Fibroblast of lung (primary cell): ENCODE measurements at regions not wholly inside any gene's neighbourhood (a gene's known extent, or its start where the extent isn't known, plus 50 kb on each side); places are given as distances from the start of the nearest gene placed in this dataset.

Experiments used
- DNase-seq, 2 donors: peaks; one replicate each; pipeline versions ENCODE4 v3.0.0 to v3.0.0-alpha.2; 2010; ENCODE audit warnings: low read depth in 2 of 2
- H2AFZ ChIP-seq: 2 replicates; pipeline ENCODE4 v1.5.1; 2012; ENCODE audit warnings: low read length, control low read depth, inconsistent platforms
- H3K27ac ChIP-seq: 2 replicates; pipeline ENCODE4 v1.5.1; 2011; ENCODE audit warnings: low read length, control low read depth; ENCODE audit not compliant: insufficient read depth
- H3K27me3 ChIP-seq: 2 replicates; pipeline ENCODE4 v1.5.1; 2011; ENCODE audit warnings: mild to moderate bottlenecking, low read length; ENCODE audit not compliant: control insufficient read depth, insufficient read depth
- H3K36me3 ChIP-seq: 2 replicates; pipeline ENCODE4 v1.5.1; 2011; ENCODE audit warnings: low read length; ENCODE audit not compliant: control insufficient read depth, insufficient read depth
- H3K4me1 ChIP-seq: 2 replicates; pipeline ENCODE4 v1.5.1; 2011; ENCODE audit warnings: low read length; ENCODE audit not compliant: control insufficient read depth, insufficient read depth; ENCODE audit errors: extremely low read depth
- H3K4me2 ChIP-seq: 2 replicates; pipeline ENCODE4 v1.5.1; 2011; ENCODE audit warnings: low read length, control low read depth; ENCODE audit not compliant: insufficient read depth; ENCODE audit errors: extremely low read depth
- H3K4me3 ChIP-seq, 4 experiments: fragments of 200-600 bp in 1 of 4; sonication (generic) in 1 of 4; replicated peaks in 1 of 4; 2 replicates each; pipeline ENCODE4 v1.5.1; 2011 to 2016; ENCODE audit warnings: low read length in 4 of 4, low read depth in 3 of 4, mild to moderate bottlenecking in 3 of 4, control low read depth in 2 of 4, inconsistent platforms in 1 of 4, mixed read lengths in 1 of 4; ENCODE audit not compliant: insufficient read depth in 1 of 4; ENCODE audit errors: control extremely low read depth in 1 of 4
- H3K79me2 ChIP-seq: 2 replicates; pipeline ENCODE4 v1.5.1; 2012; ENCODE audit warnings: mild to moderate bottlenecking, low read length, inconsistent platforms; ENCODE audit not compliant: control insufficient read depth, insufficient read depth
- H3K9ac ChIP-seq: 2 replicates; pipeline ENCODE4 v1.5.1; 2011; ENCODE audit warnings: mild to moderate bottlenecking, low read length, control low read depth; ENCODE audit not compliant: insufficient read depth
- H3K9me3 ChIP-seq: 2 replicates; pipeline ENCODE4 v1.5.1; 2012; ENCODE audit warnings: low read depth, low read length; ENCODE audit not compliant: control insufficient read depth, insufficient read depth
- H4K20me1 ChIP-seq: 2 replicates; pipeline ENCODE4 v1.5.1; 2011; ENCODE audit warnings: low read length; ENCODE audit not compliant: control insufficient read depth, insufficient read depth; ENCODE audit errors: extremely low read depth
- EZH2 ChIP-seq: IDR thresholded peaks from 2 replicates; pipeline ENCODE4 v1.5.1; 2012; ENCODE audit warnings: low read length, control low read depth, mild to moderate bottlenecking; ENCODE audit errors: missing control alignments
- TF ChIP-seq, protein P1 (sequence below), 2 donors: IDR thresholded peaks in 1 of 2; conservative IDR thresholded peaks in 1 of 2; 1 replicate in 1 of 2; 2 replicates in 1 of 2; pipeline ENCODE4 v1.5.1; 2011 to 2012; ENCODE audit warnings: low read length in 2 of 2, control low read depth in 1 of 2, inconsistent platforms in 1 of 2, low read depth in 1 of 2, mild to moderate bottlenecking in 1 of 2

DNA sequence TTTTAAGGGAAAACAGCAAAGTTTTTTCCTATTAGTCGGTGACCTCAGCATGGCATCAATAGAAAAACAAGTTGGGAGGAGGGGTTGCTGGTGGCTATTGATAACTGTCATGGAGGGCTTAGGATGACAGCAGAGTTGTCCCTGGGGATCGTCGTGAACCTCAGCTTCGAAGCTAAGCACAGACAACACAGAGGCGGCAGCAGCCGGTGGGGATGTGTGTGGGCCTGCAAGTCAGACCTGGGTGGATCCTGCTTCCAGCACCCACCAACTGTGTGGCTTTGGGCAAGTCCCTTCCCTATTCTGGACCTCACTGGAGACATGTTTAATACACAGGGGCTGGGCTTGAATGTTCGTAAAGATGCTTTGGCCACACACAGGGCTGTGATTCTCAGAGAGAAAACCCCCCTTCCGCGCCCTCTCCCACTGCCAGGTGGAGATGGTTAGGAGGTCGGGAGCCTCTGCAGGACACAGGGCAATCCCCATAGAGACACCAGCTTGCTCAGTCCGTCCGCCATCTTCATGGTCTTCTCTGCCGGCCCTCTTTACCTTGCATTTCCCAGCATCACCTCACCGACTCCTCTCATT lies 83.1 kb upstream of the TOX2 start:
- Histone ChIP-seq H3K4me1 (no peaks in the 10 kb centered on the region), H3K9me3 (no peaks in the 10 kb centered on the region), H3K79me2 (no peaks in the 10 kb centered on the region), H3K9ac (no peak overlapping the region), H3K27me3 (peaks cover 21% of the 10 kb centered on the region), H2AFZ (no peak overlapping the region), H3K36me3 (no peaks in the 10 kb centered on the region), H3K4me3 (no peak overlapping the region), H3K27ac (no peak overlapping the region), H4K20me1 (no peaks in the 10 kb centered on the region), H3K4me2 (no peak overlapping the region)
- DNase-seq = no peak
- TF ChIP-seq EZH2 = no peak
- TF ChIP-seq, protein P1, sequence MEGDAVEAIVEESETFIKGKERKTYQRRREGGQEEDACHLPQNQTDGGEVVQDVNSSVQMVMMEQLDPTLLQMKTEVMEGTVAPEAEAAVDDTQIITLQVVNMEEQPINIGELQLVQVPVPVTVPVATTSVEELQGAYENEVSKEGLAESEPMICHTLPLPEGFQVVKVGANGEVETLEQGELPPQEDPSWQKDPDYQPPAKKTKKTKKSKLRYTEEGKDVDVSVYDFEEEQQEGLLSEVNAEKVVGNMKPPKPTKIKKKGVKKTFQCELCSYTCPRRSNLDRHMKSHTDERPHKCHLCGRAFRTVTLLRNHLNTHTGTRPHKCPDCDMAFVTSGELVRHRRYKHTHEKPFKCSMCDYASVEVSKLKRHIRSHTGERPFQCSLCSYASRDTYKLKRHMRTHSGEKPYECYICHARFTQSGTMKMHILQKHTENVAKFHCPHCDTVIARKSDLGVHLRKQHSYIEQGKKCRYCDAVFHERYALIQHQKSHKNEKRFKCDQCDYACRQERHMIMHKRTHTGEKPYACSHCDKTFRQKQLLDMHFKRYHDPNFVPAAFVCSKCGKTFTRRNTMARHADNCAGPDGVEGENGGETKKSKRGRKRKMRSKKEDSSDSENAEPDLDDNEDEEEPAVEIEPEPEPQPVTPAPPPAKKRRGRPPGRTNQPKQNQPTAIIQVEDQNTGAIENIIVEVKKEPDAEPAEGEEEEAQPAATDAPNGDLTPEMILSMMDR (conservative IDR thresholded peaks at IDR 0.05 in 1 of 2, IDR thresholded peaks at IDR 0.05 in 1 of 2; ENCODE audit: low read depth in 1 of 2, low read length in 2 of 2) = no peak

DNA sequence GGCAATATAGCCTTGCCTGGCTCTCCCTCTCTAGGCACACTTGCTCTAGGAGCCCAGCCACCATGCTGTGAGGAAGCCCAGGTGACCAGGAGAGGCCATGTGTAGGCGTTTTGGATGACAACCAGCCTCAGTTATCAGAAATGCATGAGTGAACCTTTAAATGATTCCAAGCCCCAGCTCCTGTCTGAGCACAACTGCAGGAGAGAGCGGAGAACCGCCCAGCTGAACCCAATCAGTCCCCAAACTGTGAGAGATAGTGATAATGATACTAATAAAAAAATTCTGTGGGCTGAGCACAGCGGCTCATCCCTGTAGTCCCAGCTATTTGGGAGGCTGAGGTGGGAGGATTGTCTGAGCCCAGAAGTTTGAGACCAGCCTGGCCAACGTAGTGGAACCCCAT lies 83.8 kb upstream of the TOX2 start:
- Histone ChIP-seq H4K20me1 (no peaks in the 10 kb centered on the region), H3K9me3 (no peaks in the 10 kb centered on the region), H3K4me3 (no peak overlapping the region), H3K36me3 (no peaks in the 10 kb centered on the region), H3K27ac (no peak overlapping the region), H3K4me2 (no peak overlapping the region), H2AFZ (no peak overlapping the region), H3K27me3 (peaks cover 21% of the 10 kb centered on the region), H3K9ac (no peak overlapping the region), H3K4me1 (no peaks in the 10 kb centered on the region), H3K79me2 (no peaks in the 10 kb centered on the region)
- DNase-seq = no peak
- TF ChIP-seq EZH2 = no peak

DNA sequence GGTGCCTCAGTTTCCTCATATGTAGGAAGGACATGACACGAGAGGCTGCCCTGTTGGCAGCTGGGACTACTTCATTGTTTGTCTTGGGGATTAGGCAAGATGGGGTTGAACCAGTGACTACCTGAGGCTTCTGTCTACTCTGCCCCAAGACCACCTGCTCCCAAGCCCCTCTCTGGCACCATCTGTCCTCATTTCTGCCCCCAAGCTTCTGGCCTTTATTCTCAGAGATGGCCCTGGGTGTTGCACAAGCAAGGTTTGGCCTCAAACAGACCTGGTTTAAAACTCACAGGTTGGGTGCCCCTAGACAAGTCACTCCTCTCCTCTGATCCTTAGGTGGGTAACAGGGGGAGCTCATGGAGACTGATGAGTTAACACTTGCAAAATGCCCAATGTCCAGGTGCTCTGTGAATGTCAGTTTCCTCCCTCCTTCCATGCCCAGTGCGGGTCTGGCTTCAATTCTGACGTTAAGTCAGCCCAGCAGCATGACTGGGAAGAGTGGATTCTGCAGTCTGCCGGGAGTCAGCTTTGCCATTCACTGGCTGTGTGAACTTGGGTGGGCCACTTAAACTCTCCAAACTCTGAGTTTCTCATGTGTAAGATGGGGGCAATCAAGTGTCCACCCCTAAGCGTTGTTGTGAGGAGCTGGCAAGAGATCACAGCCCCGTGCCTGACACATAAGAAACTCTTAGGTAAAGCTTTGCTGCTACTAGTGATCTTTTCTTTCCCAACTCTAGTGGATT lies 84.5 kb upstream of the TOX2 start:
- Histone ChIP-seq H3K4me3 (no peak overlapping the region), H3K79me2 (no peaks in the 10 kb centered on the region), H3K27me3 (peaks cover 26% of the 10 kb centered on the region), H3K9ac (no peak overlapping the region), H3K4me2 (no peak overlapping the region), H3K36me3 (no peaks in the 10 kb centered on the region), H4K20me1 (no peaks in the 10 kb centered on the region), H3K27ac (no peak overlapping the region), H2AFZ (no peak overlapping the region), H3K4me1 (no peaks in the 10 kb centered on the region), H3K9me3 (no peaks in the 10 kb centered on the region)
- TF ChIP-seq, protein P1 (conservative IDR thresholded peaks at IDR 0.05 in 1 of 2, IDR thresholded peaks at IDR 0.05 in 1 of 2; ENCODE audit: low read depth in 1 of 2, low read length in 2 of 2) = no peak
- TF ChIP-seq EZH2 = no peak
- DNase-seq = no peak
